ENCODE measurements at regions not wholly inside any gene's neighbourhood (a gene's known extent, or its start where the extent isn't known, plus 50 kb on each side); places are given as distances from the start of the nearest gene placed in this dataset.

GRCh38 chr11:122201106-122201505 is 85.1 kb upstream of the BLID start:
- TF ChIP-seq CTCF (IDR thresholded peaks at IDR 0.05) (no peak), POLR2A (IDR thresholded peaks at IDR 0.05) (no peak)

Data from body of pancreas (tissue), 4 donors.